Osteoblast (primary cell): ENCODE measurements at regions not wholly inside any gene's neighbourhood (a gene's known extent, or its start where the extent isn't known, plus 50 kb on each side); places are given as distances from the start of the nearest gene placed in this dataset.

Source experiments
- DNase-seq: peaks from one replicate; pipeline ENCODE4 v3.0.0; 2011; ENCODE audit warnings: low spot score, mixed read lengths; ENCODE audit not compliant: insufficient read length; ENCODE audit errors: missing footprints
- H2AFZ ChIP-seq: 2 replicates; pipeline ENCODE4 v1.6.0; 2011; ENCODE audit warnings: mild to moderate bottlenecking, low read length
- H3K27ac ChIP-seq: 2 replicates; pipeline ENCODE4 v1.5.1; 2011; ENCODE audit warnings: mild to moderate bottlenecking, low read depth, low read length, moderate library complexity
- H3K27me3 ChIP-seq: 2 replicates; pipeline ENCODE4 v1.6.0; 2012; ENCODE audit warnings: mild to moderate bottlenecking, control low read depth, inconsistent platforms, low read length, moderate library complexity; ENCODE audit not compliant: insufficient read depth
- H3K36me3 ChIP-seq: 2 replicates; pipeline ENCODE4 v1.5.1; 2011; ENCODE audit warnings: mild to moderate bottlenecking, low read length, control low read depth, moderate library complexity; ENCODE audit not compliant: insufficient read depth
- H3K4me1 ChIP-seq: 2 replicates; pipeline ENCODE4 v1.5.1; 2011; ENCODE audit warnings: mild to moderate bottlenecking, low read length, control low read depth, moderate library complexity; ENCODE audit not compliant: insufficient read depth
- H3K4me2 ChIP-seq: 2 replicates; pipeline ENCODE4 v1.6.0; 2011; ENCODE audit warnings: mild to moderate bottlenecking, low read length; ENCODE audit not compliant: insufficient read depth
- H3K4me3 ChIP-seq: fragments of 200-600 bp; sonication (generic); 3 replicates; pipeline ENCODE4 v1.5.1; 2012; ENCODE audit warnings: mild to moderate bottlenecking, low read length, inconsistent platforms; ENCODE audit not compliant: insufficient read depth
- H3K79me2 ChIP-seq: 2 replicates; pipeline ENCODE4 v1.6.0; 2012; ENCODE audit warnings: mild to moderate bottlenecking, low read length, control low read depth, inconsistent platforms; ENCODE audit not compliant: insufficient read depth
- H3K9me3 ChIP-seq: 2 replicates; pipeline ENCODE4 v1.5.1; 2011; ENCODE audit warnings: low read depth, low read length, control low read depth
- H4K20me1 ChIP-seq: 2 replicates; pipeline ENCODE4 v1.6.0; 2012; ENCODE audit warnings: mild to moderate bottlenecking, low read length, control low read depth; ENCODE audit not compliant: insufficient read depth
- CTCF ChIP-seq: IDR thresholded peaks from 2 replicates; pipeline ENCODE4 v1.5.1; 2011; ENCODE audit warnings: mild to moderate bottlenecking, low read depth, low read length, moderate library complexity; ENCODE audit errors: extremely low read depth

- H3K79me2 ChIP-seq: no peaks in the 10 kb centered on the region
- H3K4me1 ChIP-seq: no peaks in the 10 kb centered on the region
- no peak overlapping the region for H3K4me3 ChIP-seq
- no peak overlapping the region for H3K4me2 ChIP-seq
- H3K27ac ChIP-seq: no peak overlapping the region
- no peak for TF ChIP-seq CTCF
- H3K9me3 ChIP-seq: no peaks in the 10 kb centered on the region
- DNase-seq: no peak
- no peaks in the 10 kb centered on the region for H4K20me1 ChIP-seq
- H3K36me3 ChIP-seq: no peaks in the 10 kb centered on the region
- no peak overlapping the region for H2AFZ ChIP-seq
- H3K27me3 ChIP-seq: no peaks in the 10 kb centered on the region
Observed at GRCh38 chr3:148042663-148043445, 633.7 kb downstream of the ZIC1 start.

- H3K27ac ChIP-seq: no peak overlapping the region
- TF ChIP-seq CTCF: no peak
Observed at GRCh38 chr3:148044151-148044550, 635.0 kb downstream of the ZIC1 start.

GRCh38 chr3:148054999-148055398 lies 642.7 kb upstream of the AGTR1 start:
- TF ChIP-seq CTCF: no peak
- Histone ChIP-seq H3K79me2 (no peaks in the 10 kb centered on the region), H3K4me1 (no peaks in the 10 kb centered on the region), H3K4me3 (no peak overlapping the region), H3K9me3 (no peaks in the 10 kb centered on the region), H3K36me3 (no peaks in the 10 kb centered on the region), H3K4me2 (no peak overlapping the region), H4K20me1 (no peaks in the 10 kb centered on the region), H2AFZ (no peak overlapping the region), H3K27ac (no peak overlapping the region), H3K27me3 (no peaks in the 10 kb centered on the region)
- DNase-seq: no peak

More at GRCh38 chr3:148044151-148044550, 635.0 kb downstream of the ZIC1 start:
- no peaks in the 10 kb centered on the region for H3K9me3 ChIP-seq
- no peak overlapping the region for H2AFZ ChIP-seq
- no peak overlapping the region for H3K4me3 ChIP-seq
- H4K20me1 ChIP-seq: no peaks in the 10 kb centered on the region
- H3K4me1 ChIP-seq: no peaks in the 10 kb centered on the region
- no peaks in the 10 kb centered on the region for H3K79me2 ChIP-seq
- no peaks in the 10 kb centered on the region for H3K27me3 ChIP-seq
- H3K36me3 ChIP-seq: no peaks in the 10 kb centered on the region
- no peak overlapping the region for H3K4me2 ChIP-seq
- no peak for DNase-seq

GRCh38 chr3:148062590-148062989 lies 635.1 kb upstream of the AGTR1 start:
- no peak overlapping the region for H3K4me3 ChIP-seq
- H3K4me2 ChIP-seq: no peak overlapping the region
- H3K27ac ChIP-seq: no peak overlapping the region
- H3K4me1 ChIP-seq: no peaks in the 10 kb centered on the region
- TF ChIP-seq CTCF: no peak
- no peak overlapping the region for H2AFZ ChIP-seq
- H3K36me3 ChIP-seq: no peaks in the 10 kb centered on the region
- no peak for DNase-seq
- no peaks in the 10 kb centered on the region for H3K9me3 ChIP-seq
- no peaks in the 10 kb centered on the region for H3K27me3 ChIP-seq
- H3K79me2 ChIP-seq: no peaks in the 10 kb centered on the region
- H4K20me1 ChIP-seq: no peaks in the 10 kb centered on the region
